ENCODE measurements at regions not wholly inside any gene's neighbourhood (a gene's known extent, or its start where the extent isn't known, plus 50 kb on each side); places are given as distances from the start of the nearest gene placed in this dataset.
"Not testable (repeated sequence)": the region's sequence is repeated elsewhere in the genome, so short reads cannot be mapped to it uniquely, and the experiment has no call there.

DNA sequence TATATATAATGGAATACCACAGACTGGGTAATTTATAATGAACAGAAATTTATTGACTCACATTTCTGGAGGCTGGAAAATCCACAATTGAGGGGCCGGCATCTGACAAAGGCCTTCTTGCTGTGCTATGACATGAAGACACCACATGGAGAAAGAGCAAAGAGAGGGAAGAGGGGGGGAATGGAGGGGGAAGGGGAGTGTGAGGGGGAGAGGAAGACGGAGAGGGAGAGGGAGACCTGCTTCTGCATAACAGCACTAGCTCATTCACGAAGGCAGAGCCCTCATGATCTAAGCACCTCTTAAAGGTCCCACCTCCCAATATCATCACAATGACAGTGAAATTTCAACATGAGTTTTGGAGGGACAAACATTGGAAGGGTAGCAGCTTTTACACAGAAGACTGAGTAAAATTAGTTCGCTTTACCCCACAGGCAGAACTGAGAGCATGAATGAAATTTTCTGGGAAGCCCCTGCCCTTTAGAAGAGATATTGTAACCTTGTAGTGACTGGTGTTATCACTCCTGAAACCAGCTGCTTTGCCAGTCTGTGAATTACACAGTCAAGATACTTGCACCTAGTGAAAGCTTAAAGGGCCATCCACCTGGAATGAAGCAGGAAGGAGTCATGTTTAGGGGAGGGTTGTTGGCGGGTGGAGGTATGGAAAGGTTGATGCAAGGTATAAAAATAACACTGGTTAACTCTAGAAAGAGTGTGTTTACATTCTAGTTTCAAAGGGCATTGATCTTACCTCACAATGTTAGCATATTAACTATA lies 793.0 kb upstream of the TPTE start:
- H3K4me3 ChIP-seq; ATAC-seq (replicated peaks in 6 of 8); in situ Hi-C loops (cut with MboI; ENCODE audit: low pct_unique_long_range_greater_than_20kb in 2 of 9, low sequenced_read_pairs in 9 of 9, unreplicated experiment in 9 of 9); H3K4me1 ChIP-seq (replicated peaks in 1 of 2); H3K27ac ChIP-seq: not testable (repeated sequence)
- WGBS, 10 experiments, result 0 to 60% (median 34%) methylated on average over 1 to 3 of the region's 5 CpGs

DNA sequence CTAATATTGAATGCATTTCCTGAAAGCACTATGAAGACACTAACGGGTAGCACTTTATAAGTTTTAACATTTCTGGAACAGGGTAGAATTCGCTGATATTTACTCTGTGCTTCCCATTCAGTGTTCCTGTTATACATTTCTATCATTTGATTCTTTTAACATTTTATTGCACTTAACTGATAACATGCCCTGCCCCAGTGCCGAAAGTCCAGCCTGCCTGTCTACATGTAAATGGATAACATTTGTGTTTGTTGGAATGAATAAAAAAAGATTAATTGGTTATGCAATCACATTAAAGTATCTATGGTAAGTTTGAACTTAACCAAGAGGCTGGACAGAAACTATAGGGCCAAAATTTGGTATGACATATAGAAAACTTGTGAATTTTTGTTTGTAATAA lies 790.5 kb upstream of the TPTE start:
- WGBS, 10 experiments, result 10 to 52% (median 32%) methylated on average over 3 of the region's 3 CpGs
- in situ Hi-C loops (cut with MboI; ENCODE audit: low pct_unique_long_range_greater_than_20kb in 2 of 9, low sequenced_read_pairs in 9 of 9, unreplicated experiment in 9 of 9), result no loop called here
- Histone ChIP-seq H3K27ac (no peak overlapping the region), H3K4me1 (replicated peaks in 1 of 2) (no peaks in the 10 kb centered on the region), H3K4me3 (no peak overlapping the region)
- ATAC-seq (replicated peaks in 6 of 8), result no peak

DNA sequence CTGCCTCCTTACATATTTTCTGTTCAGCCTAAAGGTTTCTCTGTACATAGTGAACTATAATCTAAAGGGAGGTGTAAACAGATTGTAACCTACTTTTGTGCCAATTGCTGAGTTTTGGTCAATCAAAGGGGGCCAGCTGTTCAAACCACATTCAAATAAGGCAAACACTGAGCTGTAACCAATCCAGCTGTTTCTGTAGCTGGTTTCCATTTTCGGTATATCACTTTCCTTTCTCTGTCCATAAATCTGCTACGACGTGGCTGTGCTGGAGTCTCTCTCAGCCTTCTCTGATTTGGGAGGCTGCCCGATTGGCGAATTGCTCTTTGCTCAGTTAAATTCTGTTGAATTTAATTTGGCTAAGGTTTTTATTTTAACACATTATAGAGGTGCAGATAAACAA lies 790.1 kb upstream of the TPTE start:
- 3 to 59% (median 26%) methylated on average over 4 to 5 of the region's 5 CpGs for WGBS, 10 experiments
- H3K27ac ChIP-seq; ATAC-seq (replicated peaks in 6 of 8); H3K4me3 ChIP-seq; in situ Hi-C loops (cut with MboI; ENCODE audit: low pct_unique_long_range_greater_than_20kb in 2 of 9, low sequenced_read_pairs in 9 of 9, unreplicated experiment in 9 of 9); H3K4me1 ChIP-seq (replicated peaks in 1 of 2): not testable (repeated sequence)

DNA sequence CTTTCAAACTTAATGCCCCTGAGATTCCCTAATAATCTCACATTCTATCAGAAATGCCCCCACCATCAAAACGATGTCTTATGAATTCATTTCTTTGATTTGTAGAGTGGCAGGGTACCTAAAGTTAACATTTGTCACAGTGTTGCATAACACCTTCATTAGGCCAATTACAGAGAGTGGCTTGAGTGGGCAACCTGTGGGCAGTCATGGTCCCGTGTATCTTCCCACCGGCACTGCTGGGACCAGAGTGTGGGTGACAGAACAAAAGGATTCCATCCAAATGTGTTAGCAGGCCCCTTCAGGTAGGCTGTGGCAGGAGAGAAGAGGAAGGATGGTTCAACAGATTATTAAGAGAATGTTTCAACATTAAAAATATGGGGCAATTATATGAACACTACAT lies 788.8 kb upstream of the TPTE start:
- ATAC-seq (replicated peaks in 6 of 8); H3K4me3 ChIP-seq; H3K4me1 ChIP-seq (replicated peaks in 1 of 2); in situ Hi-C loops (cut with MboI; ENCODE audit: low pct_unique_long_range_greater_than_20kb in 2 of 9, low sequenced_read_pairs in 9 of 9, unreplicated experiment in 9 of 9); H3K27ac ChIP-seq: not testable (repeated sequence)
- WGBS, 10 experiments, result 6 to 70% (median 23%) methylated on average over 2 to 3 of the region's 3 CpGs; no CpG with 5 or more reads in 1 of the 10 experiments

DNA sequence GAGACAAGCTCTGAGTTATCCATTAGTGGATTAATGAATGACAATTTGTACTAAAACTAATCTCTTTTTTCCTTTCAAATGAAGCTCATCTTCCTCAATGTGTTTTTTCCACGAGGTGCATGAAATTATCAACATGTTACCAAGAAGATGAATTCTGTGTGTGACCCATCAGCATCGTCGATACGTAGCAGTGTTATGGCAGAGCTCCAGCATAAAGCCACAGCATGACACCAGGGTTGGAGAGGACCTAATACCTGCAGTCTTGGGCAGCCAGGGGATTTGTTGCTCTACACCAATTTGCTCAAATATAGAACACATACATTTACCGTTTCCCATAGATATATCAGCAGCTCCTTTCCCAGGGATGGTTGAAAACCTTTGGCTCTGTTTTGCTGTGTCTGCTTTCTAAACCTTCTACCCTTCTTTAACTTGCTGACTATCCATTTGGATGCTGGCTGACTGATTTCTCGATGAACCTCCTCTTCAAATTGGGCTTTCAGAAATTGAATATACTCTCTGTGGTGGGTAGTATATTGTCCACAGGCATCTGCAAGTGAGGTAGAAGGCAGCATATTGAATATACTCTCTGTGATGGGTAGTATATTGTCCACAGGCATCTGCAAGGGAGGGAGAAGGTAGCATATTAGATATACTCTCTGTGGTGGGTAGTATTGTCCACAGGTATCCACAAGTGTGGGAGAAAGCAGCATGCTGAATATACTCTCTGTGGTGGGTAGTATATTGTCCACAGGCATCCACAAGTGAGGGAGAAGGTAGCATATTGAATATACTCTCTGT lies 787.4 kb upstream of the TPTE start:
- H3K4me3 ChIP-seq; H3K4me1 ChIP-seq (replicated peaks in 1 of 2); H3K27ac ChIP-seq; in situ Hi-C loops (cut with MboI; ENCODE audit: low pct_unique_long_range_greater_than_20kb in 2 of 9, low sequenced_read_pairs in 9 of 9, unreplicated experiment in 9 of 9); ATAC-seq (replicated peaks in 6 of 8): not testable (repeated sequence)
- WGBS, 10 experiments, result 4 to 48% (median 26%) methylated on average over 3 to 6 of the region's 6 CpGs

DNA sequence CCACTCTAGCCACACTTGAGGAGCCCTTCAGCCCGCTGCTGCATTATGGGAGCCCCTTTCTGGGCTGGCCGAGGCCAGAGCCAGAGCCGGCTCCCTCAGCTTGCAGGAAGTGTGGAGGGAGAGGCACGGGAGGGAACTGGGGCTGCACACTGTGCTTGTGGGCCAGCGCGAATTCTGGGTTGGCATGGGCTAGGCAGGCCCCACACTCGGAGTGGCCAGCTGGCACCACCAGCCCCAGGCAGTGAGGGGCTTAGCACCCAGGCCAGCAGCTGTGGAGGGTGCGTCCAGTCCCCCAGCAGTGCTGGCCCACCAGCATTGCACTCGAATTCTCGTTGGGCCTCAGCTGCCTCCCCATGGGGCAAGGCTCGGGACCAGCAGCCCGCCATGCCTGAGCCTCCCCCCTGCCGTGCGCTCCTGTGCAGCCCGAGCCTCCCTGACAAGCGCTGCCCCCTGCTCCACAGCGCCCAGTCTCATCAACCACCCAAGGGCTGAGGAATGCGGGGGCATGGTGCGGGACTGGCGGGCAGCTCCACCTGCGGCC lies 785.9 kb upstream of the TPTE start:
- Histone ChIP-seq H3K4me3 (no peak overlapping the region), H3K4me1 (replicated peaks in 1 of 2) (no peaks in the 10 kb centered on the region), H3K27ac (no peak overlapping the region)
- in situ Hi-C loops (cut with MboI; ENCODE audit: low pct_unique_long_range_greater_than_20kb in 2 of 9, low sequenced_read_pairs in 9 of 9, unreplicated experiment in 9 of 9), result no loop called here
- no peak for ATAC-seq (replicated peaks in 6 of 8)
- 28 to 66% (median 41%) methylated on average over 4 to 21 of the region's 21 CpGs for WGBS, 10 experiments

DNA sequence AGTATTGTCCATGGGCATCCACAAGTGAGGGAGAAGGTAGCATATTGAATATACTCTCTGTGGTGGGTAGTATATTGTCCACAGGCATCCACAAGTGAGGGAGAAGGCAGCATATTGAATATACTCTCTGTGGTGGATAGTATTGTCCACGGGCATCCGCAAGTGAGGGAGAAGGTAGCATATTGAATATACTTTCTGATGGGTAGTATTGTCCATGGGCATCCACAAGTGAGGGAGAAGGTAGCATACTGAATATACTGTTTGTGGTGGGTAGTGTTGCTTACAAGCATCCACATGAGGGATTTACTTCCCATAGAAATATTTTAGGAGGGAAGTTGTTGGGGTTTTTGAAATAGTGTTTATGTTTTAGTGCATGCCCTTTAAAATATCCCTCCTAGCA lies 784.1 kb upstream of the TPTE start:
- H3K27ac ChIP-seq; ATAC-seq (replicated peaks in 6 of 8); H3K4me3 ChIP-seq; in situ Hi-C loops (cut with MboI; ENCODE audit: low pct_unique_long_range_greater_than_20kb in 2 of 9, low sequenced_read_pairs in 9 of 9, unreplicated experiment in 9 of 9); H3K4me1 ChIP-seq (replicated peaks in 1 of 2): not testable (repeated sequence)
- 15 to 63% (median 35%) methylated on average over 2 of the region's 2 CpGs for WGBS, 10 experiments

DNA sequence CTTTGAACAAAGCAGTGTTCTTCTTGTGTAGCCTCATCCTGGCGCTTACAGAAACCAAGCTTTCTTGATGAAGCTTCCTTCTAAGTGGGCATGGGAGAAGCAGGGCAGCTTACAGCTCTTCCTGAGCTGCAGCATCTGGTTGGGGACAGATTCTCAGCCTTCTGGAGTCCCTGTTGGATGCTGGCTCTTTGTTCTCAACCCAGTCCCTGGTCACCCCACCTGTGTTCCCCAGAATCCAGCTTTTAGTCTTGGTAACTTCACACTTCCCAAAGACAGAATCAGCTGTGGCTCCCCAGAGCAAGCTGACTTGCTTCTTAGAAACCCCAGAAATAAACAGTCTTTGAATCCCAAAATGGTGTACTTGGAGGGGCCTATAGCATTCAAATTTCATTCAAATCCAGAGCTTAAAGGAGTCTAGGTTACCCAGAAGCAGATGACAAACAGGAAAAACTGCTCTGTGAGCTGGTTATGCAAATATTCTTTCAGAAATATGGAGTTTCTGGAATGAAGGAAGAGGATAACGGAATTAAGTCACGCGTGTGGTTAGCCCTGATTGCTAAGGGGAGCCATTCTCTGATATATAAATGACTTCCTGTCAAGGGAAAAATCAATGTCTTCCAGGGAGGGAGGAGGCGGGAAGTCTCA lies 783.4 kb upstream of the TPTE start:
- H3K4me1 ChIP-seq (replicated peaks in 1 of 2); in situ Hi-C loops (cut with MboI; ENCODE audit: low pct_unique_long_range_greater_than_20kb in 2 of 9, low sequenced_read_pairs in 9 of 9, unreplicated experiment in 9 of 9); H3K27ac ChIP-seq; H3K4me3 ChIP-seq; ATAC-seq (replicated peaks in 6 of 8): not testable (repeated sequence)
- WGBS, 10 experiments, result 3 to 53% (median 39%) methylated on average over 4 to 5 of the region's 5 CpGs

DNA sequence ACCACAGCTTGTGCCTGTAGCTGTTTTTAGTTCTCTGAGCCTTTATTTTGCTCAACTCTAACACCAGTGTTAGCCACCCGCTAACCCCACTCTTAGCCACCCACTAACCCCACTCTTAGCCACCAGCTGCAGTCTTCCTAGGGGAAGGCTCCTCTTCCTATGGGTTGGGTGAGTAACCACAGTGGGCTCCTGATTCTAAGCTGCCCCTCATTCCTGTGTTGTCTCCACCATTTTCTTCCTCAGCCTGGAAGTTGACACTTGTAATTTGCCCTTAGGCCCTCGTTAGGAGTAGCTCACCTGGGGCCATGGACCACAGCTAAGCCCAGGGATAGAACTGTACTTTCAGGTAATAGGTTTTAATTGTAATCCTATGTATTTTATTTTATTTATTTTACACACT lies 782.9 kb upstream of the TPTE start:
- in situ Hi-C loops (cut with MboI; ENCODE audit: low pct_unique_long_range_greater_than_20kb in 2 of 9, low sequenced_read_pairs in 9 of 9, unreplicated experiment in 9 of 9), result no loop called here

DNA sequence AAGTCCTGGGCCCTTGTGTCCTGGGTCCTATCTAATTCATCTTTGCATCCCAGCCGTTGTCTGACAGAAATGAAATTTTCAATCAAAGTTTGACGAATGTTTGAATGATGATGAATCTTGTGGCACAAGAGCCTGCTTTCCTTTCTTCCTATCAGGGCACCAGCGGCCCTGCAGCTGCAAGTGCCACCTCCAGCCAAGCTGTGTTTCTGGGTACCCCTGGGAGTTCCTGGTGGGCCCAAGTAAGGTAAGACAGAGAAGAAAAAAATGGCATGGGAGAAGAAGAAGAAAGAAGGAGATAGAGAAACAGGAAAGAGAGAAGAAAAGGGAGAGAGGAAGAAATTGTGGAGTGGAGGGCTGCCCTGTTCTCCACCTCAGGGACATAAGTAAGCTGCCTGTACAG lies 782.1 kb upstream of the TPTE start:
- no peak for ATAC-seq (replicated peaks in 6 of 8)
- no peak overlapping the region for H3K4me3 ChIP-seq
- in situ Hi-C loops (cut with MboI; ENCODE audit: low pct_unique_long_range_greater_than_20kb in 2 of 9, low sequenced_read_pairs in 9 of 9, unreplicated experiment in 9 of 9), result no loop called here
- no peak overlapping the region for H3K27ac ChIP-seq
- 6 to 46% (median 19%) methylated on average over 3 of the region's 3 CpGs for WGBS, 10 experiments
- no peaks in the 10 kb centered on the region for H3K4me1 ChIP-seq (replicated peaks in 1 of 2)

More for the DNA sequence above, 782.9 kb upstream of the TPTE start:
- ATAC-seq (replicated peaks in 6 of 8), result no peak
- Histone ChIP-seq H3K4me3 (no peak overlapping the region), H3K4me1 (replicated peaks in 1 of 2) (no peaks in the 10 kb centered on the region), H3K27ac (no peak overlapping the region)
- WGBS, 10 experiments, result 0 to 51% (median 11%) methylated on average over 1 to 2 of the region's 2 CpGs

DNA sequence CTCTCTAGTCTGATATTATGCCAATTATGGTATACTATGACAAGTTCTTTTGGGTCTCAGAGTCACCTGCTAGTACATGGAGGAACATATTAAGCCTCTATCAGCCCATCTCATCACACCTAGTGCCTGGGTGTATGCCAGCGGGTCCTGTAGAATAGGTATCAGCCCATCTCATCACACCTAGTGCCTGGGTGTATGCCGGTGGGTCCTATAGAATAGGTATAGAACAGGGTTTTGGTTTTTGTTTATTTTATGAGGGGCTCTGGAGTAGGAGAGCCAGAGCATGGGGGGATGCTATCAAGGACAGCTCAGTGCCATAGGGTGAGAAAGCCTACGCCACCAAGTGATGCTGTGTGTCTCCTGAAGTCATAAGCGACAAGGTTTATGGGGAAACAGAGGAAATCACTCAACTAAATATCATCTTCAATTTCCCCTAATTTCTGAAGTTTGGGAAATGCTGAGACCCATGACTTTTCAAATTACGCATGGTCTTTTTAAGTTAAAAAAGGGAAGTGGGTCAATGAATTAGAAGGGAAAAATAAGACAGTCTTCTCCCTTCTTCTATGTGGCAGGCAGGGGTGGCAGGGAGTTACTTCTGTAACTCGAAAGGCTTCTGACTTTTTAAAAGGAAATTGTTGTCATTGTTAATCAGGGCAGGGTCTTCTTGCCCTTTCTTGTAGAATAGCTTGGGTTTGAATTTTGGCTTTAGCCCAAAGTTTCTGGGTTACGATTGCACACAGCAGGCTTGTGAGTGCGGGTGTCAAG lies 781.0 kb upstream of the TPTE start:
- 14 to 80% (median 32%) methylated on average over 1 to 6 of the region's 8 CpGs for WGBS, 10 experiments
- H3K27ac ChIP-seq; in situ Hi-C loops (cut with MboI; ENCODE audit: low pct_unique_long_range_greater_than_20kb in 2 of 9, low sequenced_read_pairs in 9 of 9, unreplicated experiment in 9 of 9); H3K4me1 ChIP-seq (replicated peaks in 1 of 2); H3K4me3 ChIP-seq; ATAC-seq (replicated peaks in 6 of 8): not testable (repeated sequence)

DNA sequence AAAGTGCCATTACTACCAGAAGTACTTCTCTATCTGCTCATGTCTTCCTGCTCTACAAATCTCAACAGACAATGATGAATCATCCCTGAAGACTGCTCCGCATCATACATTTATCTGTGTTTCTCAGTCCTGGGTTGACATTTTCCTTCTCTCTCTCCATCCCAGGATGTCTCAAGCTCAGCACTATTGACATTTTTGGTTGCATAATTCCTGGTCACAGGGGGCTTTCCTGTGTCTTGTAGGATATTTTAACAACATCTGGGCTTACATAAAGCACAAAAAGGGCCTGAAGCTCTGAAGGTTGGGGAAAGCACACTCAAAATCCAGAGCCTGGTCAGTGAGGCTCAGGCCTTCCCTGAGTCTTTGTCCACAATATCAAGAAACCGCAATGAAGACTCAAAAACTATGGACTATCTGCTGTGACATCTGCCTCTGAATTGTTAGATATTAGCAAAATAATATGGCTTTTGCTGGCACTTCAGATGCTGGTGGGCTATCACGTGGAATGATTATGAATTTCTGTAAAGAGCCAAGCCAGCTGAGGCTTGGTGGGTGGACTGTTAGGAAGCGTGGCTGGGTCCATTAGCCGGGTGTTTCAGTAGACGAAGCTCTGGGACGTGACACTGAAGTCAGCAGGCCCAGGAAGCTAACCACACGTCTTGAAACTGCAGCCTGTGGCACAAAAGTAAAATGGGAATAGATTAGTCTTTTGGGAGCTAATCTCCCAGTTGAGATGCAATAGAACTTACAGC lies 780.2 kb upstream of the TPTE start:
- 6 to 41% (median 26%) methylated on average over 6 to 8 of the region's 8 CpGs for WGBS, 10 experiments
- in situ Hi-C loops (cut with MboI; ENCODE audit: low pct_unique_long_range_greater_than_20kb in 2 of 9, low sequenced_read_pairs in 9 of 9, unreplicated experiment in 9 of 9); H3K27ac ChIP-seq; ATAC-seq (replicated peaks in 6 of 8); H3K4me3 ChIP-seq; H3K4me1 ChIP-seq (replicated peaks in 1 of 2): not testable (repeated sequence)

Measured in motor neuron (in vitro differentiated cells).